HepG2 (cell line): ENCODE measurements at regions not wholly inside any gene's neighbourhood (a gene's known extent, or its start where the extent isn't known, plus 50 kb on each side); places are given as distances from the start of the nearest gene placed in this dataset.

Experiments
- ATAC-seq: fragments of 200-7000 bp; cut with Tn5 transposase; 3 replicates; pipeline ENCODE4 v1.9.1; 2020; ENCODE audit warnings: mild to moderate bottlenecking, moderate library complexity
- BruUV-seq: library from RNA; stranded (reverse); fragments of 400-500 nt; replicated peaks from 2 replicates; lab custom pipeline; 2021; lab: Mats Ljungman, UMichigan
- CTCF ChIA-PET: fragments of 300-600 bp; formaldehyde crosslinking; extraction: SDS; loops from one replicate; lab custom pipeline; 2021; ENCODE audit warnings: low total read pairs, inconsistent platforms, low intra/inter-chr PET ratio; lab: Yijun Ruan, JAX
- POLR2A ChIA-PET: fragments of 350-600 bp; sonication (Branson Sonifier 250); formaldehyde crosslinking; loops from one replicate; lab custom pipeline; 2020; ENCODE audit warnings: antibody characterized with exemption, inconsistent platforms; lab: Yijun Ruan, JAX
- DNase-seq: peaks from one replicate; pipeline ENCODE4 v3.0.0-alpha.2; 2015; ENCODE audit warnings: low spot score
- FAIRE-seq: peaks from 3 replicates; lab custom pipeline; 2011; peaks lifted over from hg19 to GRCh38; lab: Jason Lieb, UNC
- H2AFZ ChIP-seq: one replicate; pipeline ENCODE4 v1.6.1; 2011; ENCODE audit warnings: low read length, inconsistent platforms
- H3K27ac ChIP-seq: fragments of 300-600 bp; 3 replicates; pipeline ENCODE4 v1.8.0; 2011; ENCODE audit warnings: mixed run types, mild to moderate bottlenecking, mixed read lengths, low read length, inconsistent platforms; ENCODE audit not compliant: insufficient read depth; ENCODE audit errors: extremely low read length
- H3K27me3 ChIP-seq, 2 experiments: fragments of 200-600 bp in 1 of 2; 2 replicates in 1 of 2; 3 replicates in 1 of 2; pipeline versions ENCODE4 v1.6.0 to v1.8.0; 2011; ENCODE audit warnings: low read length in 2 of 2, mild to moderate bottlenecking in 2 of 2, moderate library complexity in 2 of 2, inconsistent platforms in 1 of 2; ENCODE audit not compliant: insufficient read depth in 2 of 2, control insufficient read depth in 1 of 2
- H3K36me3 ChIP-seq, 2 experiments: fragments of 200-600 bp in 1 of 2; replicated peaks in 1 of 2; 2 replicates in 1 of 2; 3 replicates in 1 of 2; pipeline versions ENCODE4 v1.5.1 to v1.8.0; 2011; ENCODE audit warnings: low read length in 2 of 2, inconsistent platforms in 1 of 2; ENCODE audit not compliant: insufficient read depth in 2 of 2, control insufficient read depth in 1 of 2
- H3K4me1 ChIP-seq: 2 replicates; pipeline ENCODE4 v1.5.1; 2012; ENCODE audit warnings: low read length, inconsistent platforms; ENCODE audit not compliant: insufficient read depth
- H3K4me2 ChIP-seq: 2 replicates; pipeline ENCODE4 v1.6.0; 2011; ENCODE audit warnings: low read depth, low read length, inconsistent platforms
- H3K4me3 ChIP-seq, 3 experiments: fragments of 200-600 bp in 1 of 3; sonication (generic), shearing (Covaris generic) in 1 of 3; replicated peaks in 1 of 3; 2 replicates each; pipeline ENCODE4 v1.5.1; 2011 to 2016; ENCODE audit warnings: low read length in 3 of 3, inconsistent platforms in 2 of 3, low read depth in 2 of 3, mild to moderate bottlenecking in 2 of 3, control low read depth in 1 of 3, mixed read lengths in 1 of 3; ENCODE audit not compliant: insufficient read depth in 1 of 3
- H3K79me2 ChIP-seq: one replicate; pipeline ENCODE4 v1.6.1; 2011; ENCODE audit warnings: low read length, inconsistent platforms; ENCODE audit not compliant: insufficient read depth
- H3K9ac ChIP-seq: 2 replicates; pipeline ENCODE4 v1.6.0; 2011; ENCODE audit warnings: mild to moderate bottlenecking, low read depth, low read length, inconsistent platforms; ENCODE audit not compliant: insufficient read depth
- H3K9me3 ChIP-seq: 2 replicates; pipeline ENCODE4 v1.5.1; 2012; ENCODE audit warnings: mild to moderate bottlenecking, low read length
- H4K20me1 ChIP-seq: 2 replicates; pipeline ENCODE4 v1.6.0; 2011; ENCODE audit warnings: inconsistent platforms, mild to moderate bottlenecking, low read length, moderate library complexity; ENCODE audit not compliant: insufficient read depth
- AKNA ChIP-seq: sonication (generic); formaldehyde crosslinking; IDR thresholded peaks from 2 replicates; pipeline ENCODE4 v1.4.0; 2020; ENCODE audit warnings: missing genetic modification reagents, borderline replicate concordance
- GLMP ChIP-seq: sonication (generic); formaldehyde crosslinking; IDR thresholded peaks from 2 replicates; pipeline ENCODE4 v1.9.0; 2021; ENCODE audit warnings: missing genetic modification reagents, mild to moderate bottlenecking, borderline replicate concordance
- HDAC6 ChIP-seq: fragments of 200-600 bp; sonication (generic); IDR thresholded peaks from 2 replicates; pipeline ENCODE4 v1.7.0; 2017; ENCODE audit warnings: mild to moderate bottlenecking, antibody characterized with exemption, low read length, low read depth
- IKZF1 ChIP-seq: fragments of 450-650 bp; IDR thresholded peaks from 2 replicates; pipeline ENCODE4 v1.7.1; 2016
- MTF2 ChIP-seq: sonication (generic); formaldehyde crosslinking; IDR thresholded peaks from 2 replicates; pipeline ENCODE4 v1.5.0; 2020; ENCODE audit warnings: missing genetic modification reagents, borderline replicate concordance
- ZFY ChIP-seq: sonication (generic); formaldehyde crosslinking; IDR thresholded peaks from 2 replicates; pipeline ENCODE4 v1.4.0; 2020; ENCODE audit warnings: missing genetic modification reagents
- ZNF552 ChIP-seq: sonication (generic); formaldehyde crosslinking; IDR thresholded peaks from 2 replicates; pipeline ENCODE4 v1.9.0; 2022; ENCODE audit warnings: missing genetic modification reagents, mild to moderate bottlenecking, borderline replicate concordance
- WGBS: methylation state at CpG from one replicate; pipeline ENCODE4 v1.1.6; 2017; ENCODE audit warnings: low lambda C conversion rate; 5-methylcytosine and 5-hydroxymethylcytosine counted together
- in situ Hi-C: cut with HindIII; loops from 2 replicates; pipeline ENCODE4 v1.10.0; 2017; ENCODE audit warnings: low pct_unique_long_range_greater_than_20kb; ENCODE audit not compliant: extremely low pct_ligation_motif_present
- intact Hi-C: fragments of 100-400 bp; cut with micrococcal nuclease; formaldehyde crosslinking; loops from one replicate; pipeline ENCODE4 v1.10.0; 2022; ENCODE audit not compliant: unreplicated experiment
- TF ChIP-seq, protein P1 (sequence below): IDR thresholded peaks from 2 replicates; pipeline ENCODE4 v1.6.1; 2016; ENCODE audit warnings: low read depth, control low read depth
- TF ChIP-seq, protein P2 (sequence below): sonication (generic); formaldehyde crosslinking; IDR thresholded peaks from 2 replicates; pipeline ENCODE4 v1.4.0; 2020; ENCODE audit warnings: missing genetic modification reagents, borderline replicate concordance
- TF ChIP-seq, protein P3 (sequence below): sonication (generic); formaldehyde crosslinking; conservative IDR thresholded peaks from 2 replicates; pipeline ENCODE4 v1.4.0; 2020; ENCODE audit warnings: missing genetic modification reagents

DNA sequence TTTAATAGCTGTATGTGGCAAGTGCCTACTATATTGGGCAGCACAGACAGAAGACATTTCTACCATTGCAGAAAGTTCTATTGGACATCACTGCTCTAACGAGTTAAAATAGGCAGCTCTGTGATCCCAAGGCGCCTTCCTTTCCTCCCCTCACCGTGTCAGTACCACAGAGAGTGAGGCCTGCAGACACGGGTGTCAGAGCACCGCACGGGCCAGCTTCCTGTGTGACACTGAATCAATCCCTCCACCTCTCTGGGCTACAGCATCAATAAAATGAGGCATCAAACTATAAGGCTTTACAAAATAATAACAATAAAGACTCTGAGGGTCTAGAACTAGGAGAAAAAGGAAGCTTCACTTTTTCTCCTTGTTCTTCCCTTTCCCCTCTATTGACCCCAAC is 246.7 kb downstream of the FOXD2 start (continued):
- TF ChIP-seq, protein P1, sequence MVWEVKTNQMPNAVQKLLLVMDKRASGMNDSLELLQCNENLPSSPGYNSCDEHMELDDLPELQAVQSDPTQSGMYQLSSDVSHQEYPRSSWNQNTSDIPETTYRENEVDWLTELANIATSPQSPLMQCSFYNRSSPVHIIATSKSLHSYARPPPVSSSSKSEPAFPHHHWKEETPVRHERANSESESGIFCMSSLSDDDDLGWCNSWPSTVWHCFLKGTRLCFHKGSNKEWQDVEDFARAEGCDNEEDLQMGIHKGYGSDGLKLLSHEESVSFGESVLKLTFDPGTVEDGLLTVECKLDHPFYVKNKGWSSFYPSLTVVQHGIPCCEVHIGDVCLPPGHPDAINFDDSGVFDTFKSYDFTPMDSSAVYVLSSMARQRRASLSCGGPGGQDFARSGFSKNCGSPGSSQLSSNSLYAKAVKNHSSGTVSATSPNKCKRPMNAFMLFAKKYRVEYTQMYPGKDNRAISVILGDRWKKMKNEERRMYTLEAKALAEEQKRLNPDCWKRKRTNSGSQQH (CRISPR knock-in tag), result no peak
- no peak for TF ChIP-seq GLMP
- TF ChIP-seq MTF2 (CRISPR knock-in tag), result no peak
- TF ChIP-seq ZNF552 (CRISPR knock-in tag), result no peak

GRCh38 chr1:47684964-47685762 is 247.3 kb downstream of the FOXD2 start:
- FAIRE-seq (no peak), ATAC-seq (no peak), DNase-seq (no peak)
- ChIA-PET CTCF (no interaction called here), POLR2A (no interaction called here)
- intact Hi-C loops (no loop called here), in situ Hi-C loops (no loop called here)
- WGBS, result 40% methylated on average over 11 of the region's 11 CpGs
- BruUV-seq, result no TSS peak
- Histone ChIP-seq H4K20me1 (no peaks in the 10 kb centered on the region), H3K27me3 (peaks cover 7 to 38% of the 10 kb centered on the region in 2 experiments; a peak in 3 of 5 replicates), H2AFZ (no peak overlapping the region), H3K4me1 (no peaks in the 10 kb centered on the region), H3K9ac (no peak overlapping the region), H3K79me2 (no peaks in the 10 kb centered on the region), H3K27ac (no peak overlapping the region), H3K36me3 (no peaks in the 10 kb centered on the region), H3K9me3 (no peaks in the 10 kb centered on the region), H3K4me2 (no peak overlapping the region), H3K4me3 (no peak overlapping the region)
- TF ChIP-seq, protein P2, sequence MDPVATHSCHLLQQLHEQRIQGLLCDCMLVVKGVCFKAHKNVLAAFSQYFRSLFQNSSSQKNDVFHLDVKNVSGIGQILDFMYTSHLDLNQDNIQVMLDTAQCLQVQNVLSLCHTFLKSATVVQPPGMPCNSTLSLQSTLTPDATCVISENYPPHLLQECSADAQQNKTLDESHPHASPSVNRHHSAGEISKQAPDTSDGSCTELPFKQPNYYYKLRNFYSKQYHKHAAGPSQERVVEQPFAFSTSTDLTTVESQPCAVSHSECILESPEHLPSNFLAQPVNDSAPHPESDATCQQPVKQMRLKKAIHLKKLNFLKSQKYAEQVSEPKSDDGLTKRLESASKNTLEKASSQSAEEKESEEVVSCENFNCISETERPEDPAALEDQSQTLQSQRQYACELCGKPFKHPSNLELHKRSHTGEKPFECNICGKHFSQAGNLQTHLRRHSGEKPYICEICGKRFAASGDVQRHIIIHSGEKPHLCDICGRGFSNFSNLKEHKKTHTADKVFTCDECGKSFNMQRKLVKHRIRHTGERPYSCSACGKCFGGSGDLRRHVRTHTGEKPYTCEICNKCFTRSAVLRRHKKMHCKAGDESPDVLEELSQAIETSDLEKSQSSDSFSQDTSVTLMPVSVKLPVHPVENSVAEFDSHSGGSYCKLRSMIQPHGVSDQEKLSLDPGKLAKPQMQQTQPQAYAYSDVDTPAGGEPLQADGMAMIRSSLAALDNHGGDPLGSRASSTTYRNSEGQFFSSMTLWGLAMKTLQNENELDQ (CRISPR knock-in tag), result no peak
- TF ChIP-seq HDAC6 (no peak), IKZF1 (no peak), ZFY (CRISPR knock-in tag) (no peak), AKNA (CRISPR knock-in tag) (no peak)
- TF ChIP-seq, protein P3, sequence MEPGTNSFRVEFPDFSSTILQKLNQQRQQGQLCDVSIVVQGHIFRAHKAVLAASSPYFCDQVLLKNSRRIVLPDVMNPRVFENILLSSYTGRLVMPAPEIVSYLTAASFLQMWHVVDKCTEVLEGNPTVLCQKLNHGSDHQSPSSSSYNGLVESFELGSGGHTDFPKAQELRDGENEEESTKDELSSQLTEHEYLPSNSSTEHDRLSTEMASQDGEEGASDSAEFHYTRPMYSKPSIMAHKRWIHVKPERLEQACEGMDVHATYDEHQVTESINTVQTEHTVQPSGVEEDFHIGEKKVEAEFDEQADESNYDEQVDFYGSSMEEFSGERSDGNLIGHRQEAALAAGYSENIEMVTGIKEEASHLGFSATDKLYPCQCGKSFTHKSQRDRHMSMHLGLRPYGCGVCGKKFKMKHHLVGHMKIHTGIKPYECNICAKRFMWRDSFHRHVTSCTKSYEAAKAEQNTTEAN (CRISPR knock-in tag), result no peak
